OCI-LY1 (cell line): ENCODE measurements at regions not wholly inside any gene's neighbourhood (a gene's known extent, or its start where the extent isn't known, plus 50 kb on each side); places are given as distances from the start of the nearest gene placed in this dataset.

Experiments
- EZH2 ChIP-seq: fragments of 200-600 bp; sonication (generic), shearing (Covaris generic); IDR thresholded peaks from 2 replicates; pipeline ENCODE4 v1.8.0; 2017; ENCODE audit warnings: borderline replicate concordance, mixed run types, mild to moderate bottlenecking, antibody characterized with exemption, low read length, moderate library complexity, mixed read lengths
- TF ChIP-seq, protein P1 (sequence below): fragments of 200-600 bp; sonication (generic), shearing (Covaris generic); IDR thresholded peaks from 2 replicates; pipeline ENCODE4 v1.5.1; 2017; ENCODE audit warnings: mild to moderate bottlenecking, antibody characterized with exemption, low read length, moderate library complexity, mixed read lengths

DNA sequence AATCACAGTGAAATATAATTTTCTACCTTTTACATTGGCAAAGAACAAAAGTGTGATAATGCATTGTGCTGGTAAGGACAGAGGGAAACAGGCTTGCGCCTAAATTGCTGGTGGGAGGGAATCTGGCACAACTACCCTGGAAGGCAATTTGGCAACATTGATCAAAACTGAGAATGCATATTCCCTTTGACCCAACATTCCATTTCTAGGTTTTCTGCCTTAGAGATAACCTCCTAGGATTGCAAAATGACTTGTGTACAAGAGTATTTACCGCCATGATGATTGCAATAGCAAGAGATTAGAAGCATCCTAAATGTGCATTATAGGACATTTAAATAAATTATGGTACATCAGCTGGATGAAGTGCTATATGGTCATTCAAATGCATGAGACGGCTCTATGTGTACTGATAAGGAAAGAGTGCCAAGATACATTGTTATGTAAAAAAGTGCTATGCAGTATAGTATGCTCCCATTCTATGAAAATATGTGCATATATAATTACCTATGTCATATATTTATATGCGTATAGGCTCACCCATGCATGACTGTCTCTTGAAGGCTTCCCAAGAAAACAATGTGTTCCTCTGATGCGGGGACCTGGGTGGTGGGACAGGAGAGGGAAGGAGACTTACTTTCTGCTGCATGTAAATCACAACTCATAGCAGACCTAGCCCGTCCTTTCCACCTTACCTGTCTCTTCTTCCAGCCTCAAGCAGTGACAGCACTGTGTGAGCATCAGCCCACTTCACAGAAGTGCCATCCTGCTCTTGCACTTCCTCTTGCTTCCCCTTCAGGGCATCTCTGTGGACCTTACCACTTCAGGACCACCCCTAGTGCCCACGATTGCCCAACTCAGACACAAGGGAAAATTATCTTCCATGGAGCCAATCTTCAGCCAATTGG is 249.9 kb upstream of the TLE3 start:
- TF ChIP-seq, protein P1, sequence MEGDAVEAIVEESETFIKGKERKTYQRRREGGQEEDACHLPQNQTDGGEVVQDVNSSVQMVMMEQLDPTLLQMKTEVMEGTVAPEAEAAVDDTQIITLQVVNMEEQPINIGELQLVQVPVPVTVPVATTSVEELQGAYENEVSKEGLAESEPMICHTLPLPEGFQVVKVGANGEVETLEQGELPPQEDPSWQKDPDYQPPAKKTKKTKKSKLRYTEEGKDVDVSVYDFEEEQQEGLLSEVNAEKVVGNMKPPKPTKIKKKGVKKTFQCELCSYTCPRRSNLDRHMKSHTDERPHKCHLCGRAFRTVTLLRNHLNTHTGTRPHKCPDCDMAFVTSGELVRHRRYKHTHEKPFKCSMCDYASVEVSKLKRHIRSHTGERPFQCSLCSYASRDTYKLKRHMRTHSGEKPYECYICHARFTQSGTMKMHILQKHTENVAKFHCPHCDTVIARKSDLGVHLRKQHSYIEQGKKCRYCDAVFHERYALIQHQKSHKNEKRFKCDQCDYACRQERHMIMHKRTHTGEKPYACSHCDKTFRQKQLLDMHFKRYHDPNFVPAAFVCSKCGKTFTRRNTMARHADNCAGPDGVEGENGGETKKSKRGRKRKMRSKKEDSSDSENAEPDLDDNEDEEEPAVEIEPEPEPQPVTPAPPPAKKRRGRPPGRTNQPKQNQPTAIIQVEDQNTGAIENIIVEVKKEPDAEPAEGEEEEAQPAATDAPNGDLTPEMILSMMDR = no peak
- no peak for TF ChIP-seq EZH2
